ENCODE measurements at regions not wholly inside any gene's neighbourhood (a gene's known extent, or its start where the extent isn't known, plus 50 kb on each side); places are given as distances from the start of the nearest gene placed in this dataset.

- CTCF ChIA-PET, result interaction anchor here (1.1 kb wide), 1 partner anchor 16 kb away, joined by 3 read pairs; no protein-coding TSS in a partner anchor
- POLR2A ChIA-PET, result no interaction called here
- TF ChIP-seq EZH2 (IDR thresholded peaks at IDR 0.05; ENCODE audit: borderline replicate concordance, low read depth, low read length, severe bottlenecking) (no peak), POLR2A (IDR thresholded peaks at IDR 0.05; ENCODE audit: low read depth, low read length) (no peak), FOS (IDR thresholded peaks at IDR 0.05; ENCODE audit: borderline replicate concordance, insufficient read depth, low read length) (no peak), POLR2AphosphoS5 (IDR thresholded peaks at IDR 0.05; ENCODE audit: insufficient read depth, low read depth, low read length) (no peak), JUN (IDR thresholded peaks at IDR 0.05; ENCODE audit: borderline replicate concordance, insufficient read depth, insufficient read length, low read depth) (no peak), GATA2 (IDR thresholded peaks at IDR 0.05; ENCODE audit: insufficient read depth, insufficient read length, low read depth, low read length) (no peak), MYC (IDR thresholded peaks at IDR 0.05; ENCODE audit: low read depth, low read length) (no peak), CTCF (IDR thresholded peaks at IDR 0.05; ENCODE audit: extremely low read depth in 1 of 2, insufficient read depth in 1 of 2, low read depth in 1 of 2, low read length in 2 of 2) (no peak), MAX (IDR thresholded peaks at IDR 0.05; ENCODE audit: insufficient read depth, insufficient read length) (no peak)
These were observed 112.9 kb upstream of the TRIB2 start for GRCh38 chr2:12603781-12604295.

More at GRCh38 chr2:12603781-12604295, 112.9 kb upstream of the TRIB2 start:
- DNase-seq (ENCODE audit: low read depth, low spot score), result no peak
- intact Hi-C loops (cut with micrococcal nuclease), result no loop called here
- BruUV-seq (replicated peaks), result no TSS peak
- no peak overlapping the region for H3K4me3 ChIP-seq (replicated peaks in 1 of 3; ENCODE audit: insufficient read depth in 1 of 3, low read depth in 1 of 3, low read length in 3 of 3)
- no peak overlapping the region for H3K27ac ChIP-seq (ENCODE audit: insufficient read depth, low read depth, low read length)
- no peaks in the 10 kb centered on the region for H3K9me3 ChIP-seq (replicated peaks; ENCODE audit: control insufficient read depth, insufficient read depth, low read length)
- H3K9ac ChIP-seq (replicated peaks; ENCODE audit: extremely low read depth, insufficient read depth, low read length), result no peak overlapping the region
- no peaks in the 10 kb centered on the region for H3K9me1 ChIP-seq (replicated peaks; ENCODE audit: control insufficient read depth, extremely low read depth, insufficient read depth, low read length)
- H2AFZ ChIP-seq (ENCODE audit: low read depth, low read length), result no peak overlapping the region
- no peaks in the 10 kb centered on the region for H3K4me1 ChIP-seq (ENCODE audit: control insufficient read depth, extremely low read depth, insufficient read depth, low read length)
- H3K79me2 ChIP-seq (ENCODE audit: control insufficient read depth, insufficient read depth, low read length), result no peaks in the 10 kb centered on the region
- dilution Hi-C loops (cut with MboI; ENCODE audit: extremely low pct_ligation_motif_present, low sequenced_read_pairs), result no loop called here
- no peak overlapping the region for H3K4me2 ChIP-seq (ENCODE audit: insufficient read depth, low read length)
- H4K20me1 ChIP-seq (replicated peaks; ENCODE audit: control insufficient read depth, extremely low read depth, insufficient read depth, low read length), result no peaks in the 10 kb centered on the region
- no peak for FAIRE-seq
- no peaks in the 10 kb centered on the region for H3K36me3 ChIP-seq (ENCODE audit: control insufficient read depth in 2 of 2, extremely low read depth in 1 of 2, insufficient read depth in 2 of 2, low read length in 2 of 2)
- H3K27me3 ChIP-seq (ENCODE audit: control insufficient read depth in 2 of 2, insufficient read depth in 2 of 2, low read length in 2 of 2), result peaks cover 2 to 3% of the 10 kb centered on the region in 2 experiments

Data from endothelial cell of umbilical vein (primary cell).